Stimulated activated CD4-positive, alpha-beta T cell treated with anti-CD3 and anti-CD28 coated beads, Interleukin-2, amount 100 ng/mL, for 4 hours (primary cell): ENCODE measurements at regions not wholly inside any gene's neighbourhood (a gene's known extent, or its start where the extent isn't known, plus 50 kb on each side); places are given as distances from the start of the nearest gene placed in this dataset.
"Not testable (repeated sequence)": the region's sequence is repeated elsewhere in the genome, so short reads cannot be mapped to it uniquely, and the experiment has no call there.

ENCODE experiments used
- DNase-seq: peaks from one replicate; pipeline ENCODE4 v3.0.0-alpha.2; 2020; ENCODE audit warnings: low read depth

DNA sequence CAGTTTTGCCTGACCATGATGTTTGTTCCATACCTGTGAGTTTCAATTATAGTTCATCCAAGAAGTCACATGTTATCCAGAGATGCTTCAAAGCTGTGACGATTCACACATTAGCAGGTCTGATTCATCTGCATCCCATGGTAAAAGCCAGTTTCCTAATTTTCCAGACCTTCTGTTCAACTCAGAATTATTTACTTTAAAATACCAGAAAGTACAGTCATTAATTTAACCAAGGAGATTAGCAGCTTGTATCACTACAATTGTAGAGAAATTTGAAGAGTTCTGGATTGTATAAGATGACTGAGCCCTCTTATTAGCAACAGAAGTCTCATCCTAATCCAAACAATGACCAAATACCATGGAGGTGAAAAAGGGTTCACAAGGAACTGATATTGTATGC lies 76.1 kb upstream of the THBS1 start:
- DNase-seq, result no peak

DNA sequence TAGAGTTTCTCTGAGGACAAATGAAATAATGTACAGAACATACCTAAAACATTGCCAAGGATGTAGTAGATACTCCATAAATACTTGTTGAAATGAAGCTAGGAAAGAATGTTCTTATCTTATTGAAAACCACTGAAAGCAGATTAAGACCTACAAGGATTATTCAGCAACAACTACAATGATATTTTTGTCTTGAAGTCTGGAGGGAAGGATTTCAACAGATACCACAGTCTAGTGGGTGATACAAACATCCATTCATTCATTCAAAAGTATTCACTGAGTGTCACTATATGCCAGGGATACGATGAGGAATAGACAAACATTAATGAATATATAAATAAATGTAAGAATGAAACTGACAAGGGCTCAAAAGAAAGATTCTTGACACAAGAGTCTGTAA lies 74.7 kb upstream of the THBS1 start:
- DNase-seq, result no peak

- no peak for DNase-seq
Measured at GRCh38 chr15:39508536-39508935, 72.3 kb upstream of the THBS1 start.

- no peak for DNase-seq
Measured at GRCh38 chr15:39510001-39510701, 70.7 kb upstream of the THBS1 start.

GRCh38 chr15:39511000-39511915 lies 69.6 kb upstream of the THBS1 start:
- no peak for DNase-seq

DNA sequence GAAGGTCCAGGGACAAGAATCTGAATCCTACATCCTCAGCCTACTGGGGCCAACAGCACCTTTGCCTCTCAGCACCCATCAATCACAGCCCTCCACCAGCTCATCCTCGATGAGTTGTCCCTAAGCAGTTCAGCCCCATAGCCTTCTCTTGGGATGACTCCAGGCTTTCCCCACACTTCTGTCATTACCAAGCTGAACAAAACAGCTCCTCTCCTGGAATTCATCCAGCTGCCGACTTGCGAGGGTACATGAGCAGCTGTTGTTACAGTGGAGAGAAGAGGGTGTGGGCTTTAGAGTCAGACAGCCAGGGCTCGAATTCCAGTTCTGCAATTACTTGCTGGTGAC lies 69.0 kb upstream of the THBS1 start:
- no peak for DNase-seq

- DNase-seq, result no peak
Measured at GRCh38 chr15:39512643-39513042, 68.2 kb upstream of the THBS1 start.

DNA sequence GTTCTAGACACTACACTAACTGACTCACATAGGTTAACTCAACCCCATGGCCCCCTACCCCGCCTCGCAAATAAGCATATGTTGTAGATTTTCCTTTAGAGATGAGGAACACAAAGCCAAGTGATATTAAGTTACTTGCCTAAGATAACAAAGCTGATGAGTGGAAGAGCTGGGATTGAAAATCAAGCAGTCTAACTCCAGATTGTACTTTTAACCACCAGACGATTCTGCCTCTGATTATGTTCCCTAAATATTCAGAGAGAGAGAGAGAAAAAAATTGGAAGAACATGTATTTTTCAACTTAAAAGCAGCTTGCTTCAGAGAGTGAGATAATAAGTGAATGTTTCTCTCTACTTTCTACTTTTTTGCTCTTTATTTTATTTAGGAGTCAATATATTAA lies 66.9 kb upstream of the THBS1 start:
- DNase-seq, result no peak

- DNase-seq, result no peak
Measured at GRCh38 chr15:39514933-39515332, 65.9 kb upstream of the THBS1 start.

- no peak for DNase-seq
Measured at GRCh38 chr15:39515765-39516164, 65.1 kb upstream of the THBS1 start.

GRCh38 chr15:39517122-39517855 lies 63.6 kb upstream of the THBS1 start:
- no peak for DNase-seq

DNA sequence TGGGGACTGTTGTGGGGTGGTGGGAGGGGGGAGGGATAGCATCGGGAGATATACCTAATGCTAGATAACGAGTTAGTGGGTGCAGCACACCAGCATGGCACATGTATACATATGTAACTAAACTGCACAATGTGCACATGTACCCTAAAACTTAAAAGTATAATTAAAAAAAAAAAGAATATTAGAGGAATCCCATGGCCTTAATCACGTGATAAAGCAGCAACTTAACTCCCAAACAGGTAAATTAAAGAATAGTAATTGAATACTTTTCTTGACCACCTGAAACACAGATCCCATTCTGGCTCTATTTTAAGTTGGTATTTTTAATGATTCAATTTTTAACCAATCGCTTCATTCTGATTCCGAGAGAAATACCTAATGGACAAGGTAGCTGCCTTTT lies 56.9 kb upstream of the THBS1 start:
- not testable (repeated sequence) for DNase-seq

GRCh38 chr15:39529457-39529856 lies 51.4 kb upstream of the THBS1 start:
- no peak for DNase-seq

DNA sequence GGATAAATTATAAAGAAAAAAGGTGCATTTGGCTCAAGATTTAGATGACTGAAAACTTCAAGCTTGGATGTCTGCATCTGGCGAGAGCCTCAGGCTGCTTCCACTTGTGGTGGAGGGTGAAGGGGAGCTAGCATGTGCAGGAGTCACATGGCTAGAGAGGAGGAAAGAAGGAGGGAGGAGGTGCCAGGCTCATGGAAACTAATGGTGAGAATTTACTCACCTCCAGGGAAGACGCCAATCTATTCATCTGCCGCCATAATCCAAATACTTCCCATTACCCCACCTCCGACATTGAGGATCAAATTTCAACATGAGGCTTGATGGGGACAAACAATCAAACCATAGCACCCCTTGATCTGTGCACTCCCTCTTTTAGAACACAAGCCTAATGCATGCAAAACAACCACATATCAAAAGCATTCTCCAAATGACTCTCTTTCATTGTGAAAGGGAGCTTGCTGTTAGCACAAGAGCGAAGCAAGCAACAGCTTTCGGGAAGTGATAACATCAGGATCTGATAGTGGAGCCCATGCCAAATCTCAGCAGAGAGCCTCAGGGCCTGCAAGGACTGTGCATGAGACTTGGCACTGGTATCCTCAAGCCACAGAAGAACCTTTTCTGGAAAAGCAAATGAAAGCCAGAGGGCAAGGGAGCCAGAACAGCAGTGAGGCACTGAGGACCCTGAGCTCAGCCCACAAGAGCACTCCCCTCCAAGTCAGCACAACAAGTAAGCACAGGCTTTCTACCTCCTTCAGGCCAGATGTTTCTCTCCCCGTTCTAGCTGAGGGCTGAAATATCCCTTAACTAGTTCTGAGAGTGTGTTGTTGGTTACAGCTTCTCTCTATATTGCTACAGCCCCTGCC lies 50.2 kb upstream of the THBS1 start:
- DNase-seq, result no peak
